ENCODE measurements at regions not wholly inside any gene's neighbourhood (a gene's known extent, or its start where the extent isn't known, plus 50 kb on each side); places are given as distances from the start of the nearest gene placed in this dataset.
A peak's percentile ranks its signal among the peaks of the same experiment; 100 is the strongest.
"Not testable (repeated sequence)": the region's sequence is repeated elsewhere in the genome, so short reads cannot be mapped to it uniquely, and the experiment has no call there.

- DNase-seq, result no peak
Measured at GRCh38 chr2:43068631-43069517, 157.5 kb downstream of the ZFP36L2 start.

- no peak for DNase-seq
Measured at GRCh38 chr2:43068041-43068533, 158.3 kb downstream of the ZFP36L2 start.

- DNase-seq, result no peak
Measured at GRCh38 chr2:43067254-43068040, 159.0 kb downstream of the ZFP36L2 start.

GRCh38 chr2:43066541-43067253 lies 159.7 kb downstream of the ZFP36L2 start:
- not testable (repeated sequence) for DNase-seq

GRCh38 chr2:43065871-43066270 lies 160.5 kb downstream of the ZFP36L2 start:
- no peak for DNase-seq

- no peak for DNase-seq
Measured at GRCh38 chr2:43065036-43065435, 161.4 kb downstream of the ZFP36L2 start.

- DNase-seq, result not testable (repeated sequence)
Measured at GRCh38 chr2:43063096-43063495, 163.3 kb downstream of the ZFP36L2 start.

GRCh38 chr2:43062058-43062457 lies 164.3 kb downstream of the ZFP36L2 start:
- no peak for DNase-seq

- no peak for DNase-seq
Measured at GRCh38 chr2:43060390-43061016, 165.9 kb downstream of the ZFP36L2 start.

GRCh38 chr2:43059183-43059897 lies 167.1 kb downstream of the ZFP36L2 start:
- peak; percentile 79 for DNase-seq

GRCh38 chr2:43058726-43059110 lies 167.7 kb downstream of the ZFP36L2 start:
- no peak for DNase-seq

GRCh38 chr2:43057742-43058725 lies 168.4 kb downstream of the ZFP36L2 start:
- DNase-seq, result no peak

- DNase-seq, result no peak
Measured at GRCh38 chr2:43057026-43057741, 169.2 kb downstream of the ZFP36L2 start.

- DNase-seq, result no peak
Measured at GRCh38 chr2:43055985-43056384, 170.4 kb downstream of the ZFP36L2 start.

- no peak for DNase-seq
Measured at GRCh38 chr2:43055086-43055912, 171.1 kb downstream of the ZFP36L2 start.

- no peak for DNase-seq
Measured at GRCh38 chr2:43054367-43054766, 172.0 kb downstream of the ZFP36L2 start.

- no peak for DNase-seq
Measured at GRCh38 chr2:43052944-43053306, 173.5 kb downstream of the ZFP36L2 start.

GRCh38 chr2:43052204-43052943 lies 174.0 kb downstream of the ZFP36L2 start:
- no peak for DNase-seq
